Fibroblast of skin of scalp (primary cell): ENCODE measurements at regions not wholly inside any gene's neighbourhood (a gene's known extent, or its start where the extent isn't known, plus 50 kb on each side); places are given as distances from the start of the nearest gene placed in this dataset.
A peak's percentile ranks its signal among the peaks of the same experiment; 100 is the strongest.
"Not testable (repeated sequence)": the region's sequence is repeated elsewhere in the genome, so short reads cannot be mapped to it uniquely, and the experiment has no call there.

Experiments used
- DNase-seq: peaks from one replicate; pipeline ENCODE4 v3.0.0-alpha.2; 2013

DNA sequence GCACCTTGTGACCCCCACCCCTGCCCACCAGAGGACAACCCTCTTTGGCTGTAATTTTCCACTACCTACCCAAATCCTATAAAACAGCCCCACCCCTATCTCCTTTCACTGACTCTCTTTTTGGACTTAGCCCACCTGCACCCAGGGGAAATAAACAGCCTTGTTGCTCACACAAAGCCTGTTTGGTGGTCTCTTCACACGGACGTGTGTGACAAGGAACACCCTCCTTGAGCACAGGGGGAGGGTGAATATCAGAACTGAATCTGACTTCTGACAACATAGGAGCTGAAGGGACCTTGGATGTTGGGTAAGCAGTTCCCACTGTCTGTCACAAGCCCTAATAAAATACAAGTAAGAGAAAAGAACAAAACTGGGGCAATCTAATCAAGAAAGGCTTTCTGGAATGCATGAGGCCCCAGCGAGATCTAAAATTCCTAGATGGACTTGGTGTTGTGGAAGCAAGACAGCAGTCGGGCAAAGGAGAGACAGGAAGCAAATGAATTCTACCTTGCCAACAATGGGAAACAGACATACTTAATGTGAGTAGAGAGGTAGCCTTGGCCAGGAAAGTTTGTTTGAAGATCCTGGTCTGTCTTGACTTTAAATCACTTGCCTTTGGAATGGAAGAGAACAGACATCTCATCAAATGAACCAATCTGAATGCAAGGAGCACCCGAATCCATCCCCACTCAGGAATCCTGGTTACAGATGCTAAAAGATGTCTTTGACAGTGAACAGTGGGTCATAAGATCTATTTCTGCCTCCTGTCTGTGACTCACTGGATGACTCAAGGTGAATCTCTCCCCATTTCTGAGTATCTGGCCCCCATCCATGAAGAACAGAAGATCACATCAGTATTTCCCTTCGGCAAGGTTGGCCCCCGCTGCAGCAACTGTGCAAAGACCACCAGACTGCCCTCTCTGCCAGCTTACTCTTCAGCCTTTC lies 53.3 kb downstream of the OLFML3 start:
- DNase-seq: peak; percentile 69

DNA sequence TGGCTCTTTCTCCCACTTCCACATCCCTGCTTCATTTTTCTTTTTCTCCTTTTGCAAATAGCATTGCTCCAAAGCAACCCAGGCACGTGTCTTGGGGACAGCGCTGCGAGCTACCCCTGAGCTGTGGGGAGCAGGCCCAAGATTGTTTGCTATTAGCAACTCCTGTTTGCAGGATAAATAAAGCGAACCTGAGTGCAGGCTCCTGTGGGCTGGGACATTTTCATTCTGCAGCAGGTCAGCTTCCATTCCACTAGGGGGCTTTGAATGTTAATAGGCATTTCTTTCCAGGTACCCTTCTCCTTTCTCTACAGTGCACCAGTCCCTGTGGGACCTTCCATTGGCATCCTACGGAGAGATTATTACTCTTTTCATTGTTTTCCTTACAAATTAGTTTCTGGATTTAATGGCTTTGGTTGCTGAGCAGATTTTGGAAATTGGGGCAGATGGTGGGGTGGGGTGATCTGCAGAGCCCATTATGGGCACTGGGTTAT lies 54.0 kb downstream of the OLFML3 start:
- no peak for DNase-seq

DNA sequence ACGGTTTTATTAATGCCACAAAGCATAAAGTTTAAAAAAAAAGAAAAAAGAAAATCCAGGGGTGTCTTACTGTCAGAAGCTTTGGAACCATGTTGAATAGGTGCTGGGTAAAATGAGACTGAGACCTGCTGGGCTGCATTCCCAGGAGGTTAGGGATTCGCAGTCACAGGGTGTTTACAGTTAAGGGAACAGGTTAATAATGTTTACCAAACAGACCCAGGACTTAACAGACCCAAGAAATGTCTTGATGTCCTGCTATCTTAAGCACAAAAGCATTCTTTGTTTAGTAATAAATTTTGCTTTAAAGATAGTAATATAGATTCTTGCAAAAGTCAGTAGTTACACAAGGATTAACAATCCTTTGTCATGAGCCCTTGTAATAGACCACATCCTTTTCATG lies 54.7 kb downstream of the OLFML3 start:
- no peak for DNase-seq

DNA sequence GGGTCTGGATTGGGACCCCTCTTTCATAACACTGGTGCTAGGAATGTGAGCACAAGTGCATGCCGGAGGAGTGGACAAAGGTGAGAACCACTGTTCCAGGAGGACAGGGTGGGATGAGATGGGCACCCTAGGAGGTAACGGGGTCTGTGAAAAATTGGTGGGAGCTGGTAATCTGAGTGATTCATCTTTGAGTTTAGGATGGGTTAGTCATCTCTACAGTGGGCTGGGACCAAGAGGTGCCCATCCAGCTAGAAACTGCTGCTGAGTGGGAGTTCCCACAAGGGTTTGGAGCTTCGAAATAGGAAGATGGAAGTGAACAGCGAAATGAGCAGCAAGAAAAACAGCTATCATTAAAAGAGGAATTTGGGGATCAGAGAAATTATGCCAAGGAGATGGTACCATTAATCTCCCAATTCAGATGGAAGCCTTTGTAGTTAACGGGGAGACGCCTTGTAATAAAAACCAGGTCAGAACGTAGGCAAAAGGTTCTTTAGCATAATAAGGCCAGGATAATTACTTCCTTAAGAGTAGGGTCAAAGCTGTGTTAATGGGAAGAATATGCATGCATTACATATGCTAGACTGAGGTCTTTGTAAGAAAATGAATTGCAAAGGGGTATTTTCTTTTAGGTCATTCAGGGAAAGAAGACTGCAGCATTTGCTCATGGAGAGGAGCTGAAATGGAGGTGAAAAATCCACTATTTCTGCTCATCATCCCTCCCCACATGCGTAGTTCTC lies 55.5 kb downstream of the OLFML3 start:
- DNase-seq: no peak

DNA sequence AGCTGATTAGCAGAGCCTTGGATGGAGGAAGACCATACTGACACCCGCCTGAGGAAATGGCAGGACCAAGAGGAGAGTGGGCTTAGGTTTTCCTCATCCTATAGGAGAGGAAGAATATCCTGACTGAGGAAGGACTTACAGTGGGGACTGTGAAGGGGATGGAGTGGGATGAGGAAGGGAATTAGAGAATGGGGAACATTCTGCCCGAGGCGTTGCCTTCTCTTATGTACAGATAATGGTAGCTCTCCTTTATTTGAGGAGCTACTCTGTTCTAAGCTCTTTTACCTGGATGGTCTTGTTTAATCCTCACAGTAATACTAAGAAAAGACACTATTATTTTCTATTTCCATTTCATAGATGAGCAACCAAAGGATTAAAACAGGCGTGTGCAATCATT lies 56.0 kb downstream of the OLFML3 start:
- no peak for DNase-seq

DNA sequence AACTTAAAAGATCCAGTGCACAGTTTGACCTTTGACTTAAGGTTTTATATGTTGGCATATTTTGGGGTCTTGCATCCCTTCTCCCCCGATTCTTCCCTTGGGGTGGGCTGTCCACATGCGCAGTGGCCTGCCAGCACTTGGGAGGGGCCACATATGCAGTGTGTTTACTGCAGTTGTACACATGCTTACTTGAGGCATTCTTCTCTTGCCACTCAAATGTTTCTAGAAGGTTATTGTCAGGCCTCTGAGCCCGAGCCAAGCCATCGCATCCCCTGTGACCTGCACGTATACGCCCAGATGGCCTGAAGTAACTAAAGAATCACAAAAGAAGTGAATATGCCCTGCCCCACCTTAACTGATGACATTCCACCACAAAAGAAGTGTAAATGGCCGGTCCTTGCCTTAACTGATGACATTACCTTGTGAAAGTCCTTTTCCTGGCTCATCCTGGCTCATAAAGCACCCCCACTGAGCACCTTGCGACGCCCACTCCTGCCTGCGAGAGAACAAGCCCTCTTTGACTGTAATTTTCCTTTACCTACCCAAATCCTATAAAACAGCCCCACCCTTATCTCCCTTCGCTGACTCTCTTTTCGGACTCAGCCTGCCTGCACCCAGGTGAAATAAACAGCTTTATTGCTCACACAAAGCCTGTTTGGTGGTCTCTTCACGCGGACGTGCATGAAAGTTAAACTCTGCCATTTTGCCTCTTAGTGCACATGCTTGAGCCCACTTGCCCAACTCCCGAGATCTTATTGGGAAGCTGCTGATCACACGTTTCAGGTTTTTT lies 57.8 kb downstream of the OLFML3 start:
- not testable (repeated sequence) for DNase-seq

DNA sequence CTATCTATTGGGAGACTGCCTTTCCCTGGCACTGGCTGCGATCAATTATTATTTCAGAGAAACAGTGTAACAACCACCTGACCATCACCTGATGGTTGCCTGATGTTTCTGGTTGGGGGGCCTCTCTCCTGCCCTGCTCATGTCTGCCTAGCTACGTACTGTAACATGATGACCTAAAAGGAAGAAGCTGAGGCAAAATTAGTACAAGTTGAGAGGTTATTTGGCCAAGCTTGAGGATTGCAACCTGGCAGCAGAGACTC lies 58.3 kb downstream of the OLFML3 start:
- DNase-seq: no peak

DNA sequence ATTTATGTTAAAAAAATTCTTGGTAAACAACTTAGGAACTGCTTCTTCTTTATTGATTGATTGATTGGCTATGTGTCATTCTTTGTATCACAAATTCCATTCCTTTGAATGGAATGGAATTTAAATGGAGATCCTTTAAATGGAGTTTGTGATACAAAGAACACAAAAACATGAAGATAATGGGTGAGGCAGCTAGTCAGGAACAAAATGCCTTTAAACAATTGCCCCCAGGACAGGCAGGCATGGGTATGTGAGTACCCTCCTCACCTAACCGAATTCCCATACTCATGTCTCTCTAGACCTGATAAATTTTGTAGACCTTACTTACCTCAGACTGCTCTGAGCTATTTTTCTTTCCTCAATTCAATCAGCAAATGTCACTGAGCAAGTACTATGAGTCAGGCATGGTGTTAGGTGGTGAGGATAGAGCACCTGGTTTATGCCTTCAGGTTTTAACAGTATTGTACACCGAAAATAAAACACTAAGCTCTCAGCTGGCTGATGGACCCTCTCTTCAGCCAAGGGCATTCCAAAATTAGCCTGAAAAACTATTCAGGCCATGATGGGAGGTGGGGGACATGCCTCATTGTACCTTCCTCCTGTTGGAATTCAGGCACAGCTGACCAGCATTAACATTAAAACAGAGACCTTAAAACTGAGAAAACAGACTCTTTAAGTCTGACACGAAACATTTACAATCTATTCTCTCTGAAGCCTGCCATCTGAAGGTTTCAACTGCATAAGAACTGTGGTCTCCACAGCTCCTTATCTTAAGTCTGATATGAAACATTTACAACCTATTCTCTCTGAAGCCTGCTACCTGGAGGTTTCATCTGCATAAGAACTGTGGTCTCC lies 58.9 kb downstream of the OLFML3 start:
- no peak for DNase-seq
